IPS DF 4.7 (cell line): ENCODE measurements at regions not wholly inside any gene's neighbourhood (a gene's known extent, or its start where the extent isn't known, plus 50 kb on each side); places are given as distances from the start of the nearest gene placed in this dataset.
"Not testable (repeated sequence)": the region's sequence is repeated elsewhere in the genome, so short reads cannot be mapped to it uniquely, and the experiment has no call there.

ENCODE experiments used
- DNase-seq: peaks from one replicate; pipeline ENCODE4 v3.0.0-alpha.2; 2013; ENCODE audit warnings: low spot score; ENCODE audit errors: extremely low read depth

- DNase-seq, result no peak
Measured at GRCh38 chr12:91636721-91637120, 454.1 kb upstream of the DCN start.

- DNase-seq, result not testable (repeated sequence)
Measured at GRCh38 chr12:91634386-91634713, 451.7 kb upstream of the DCN start.

DNA sequence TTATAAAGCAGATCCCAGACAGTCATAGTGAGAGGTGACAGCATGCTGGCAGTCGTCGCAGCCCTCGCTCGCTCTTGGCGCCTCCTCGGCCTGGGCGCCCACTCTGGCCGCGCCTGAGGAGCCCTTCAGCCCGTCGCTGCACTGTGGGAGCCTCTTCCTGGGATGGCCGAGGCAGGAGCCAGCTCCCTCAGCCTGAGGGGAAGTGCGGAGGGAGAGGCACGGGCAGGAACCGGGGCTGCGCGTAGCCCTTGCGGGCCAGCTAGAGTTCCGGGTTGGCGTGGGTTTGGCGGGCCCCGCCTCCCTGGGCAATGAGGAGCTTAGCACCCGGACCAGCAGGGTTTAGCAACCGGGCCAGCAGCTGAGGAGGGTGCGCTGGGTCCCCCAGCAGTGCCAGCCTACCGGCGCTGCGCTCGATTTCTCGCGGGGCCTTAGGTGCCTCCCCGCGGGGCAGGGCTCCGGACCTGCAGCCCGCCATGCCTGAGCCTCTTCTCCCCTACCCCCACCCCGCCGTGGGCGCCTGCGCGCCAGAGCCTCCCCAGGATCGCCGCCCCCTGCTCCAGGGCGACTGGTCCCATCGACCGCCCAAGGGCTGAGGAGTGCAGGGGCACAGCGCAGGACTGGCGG, 451.2 kb upstream of the DCN start:
- no peak for DNase-seq

DNA sequence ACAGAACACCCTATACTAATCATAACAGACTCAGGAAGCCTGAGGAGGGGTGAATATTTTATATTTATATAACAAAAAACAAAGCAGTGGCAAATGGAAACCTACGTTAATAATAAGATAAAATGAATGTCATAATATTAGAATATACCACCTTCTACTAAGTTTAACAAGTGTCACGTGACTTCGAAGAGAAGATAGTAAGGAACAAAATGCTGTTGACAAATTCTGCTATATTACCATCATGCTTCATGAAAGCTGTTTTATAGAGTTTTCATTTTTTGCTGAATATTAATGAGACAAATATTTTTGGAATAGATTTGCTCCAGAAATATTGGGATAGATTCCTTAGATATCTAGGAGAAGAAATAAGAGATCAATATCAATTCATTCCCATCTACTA, 450.6 kb upstream of the DCN start:
- no peak for DNase-seq

DNA sequence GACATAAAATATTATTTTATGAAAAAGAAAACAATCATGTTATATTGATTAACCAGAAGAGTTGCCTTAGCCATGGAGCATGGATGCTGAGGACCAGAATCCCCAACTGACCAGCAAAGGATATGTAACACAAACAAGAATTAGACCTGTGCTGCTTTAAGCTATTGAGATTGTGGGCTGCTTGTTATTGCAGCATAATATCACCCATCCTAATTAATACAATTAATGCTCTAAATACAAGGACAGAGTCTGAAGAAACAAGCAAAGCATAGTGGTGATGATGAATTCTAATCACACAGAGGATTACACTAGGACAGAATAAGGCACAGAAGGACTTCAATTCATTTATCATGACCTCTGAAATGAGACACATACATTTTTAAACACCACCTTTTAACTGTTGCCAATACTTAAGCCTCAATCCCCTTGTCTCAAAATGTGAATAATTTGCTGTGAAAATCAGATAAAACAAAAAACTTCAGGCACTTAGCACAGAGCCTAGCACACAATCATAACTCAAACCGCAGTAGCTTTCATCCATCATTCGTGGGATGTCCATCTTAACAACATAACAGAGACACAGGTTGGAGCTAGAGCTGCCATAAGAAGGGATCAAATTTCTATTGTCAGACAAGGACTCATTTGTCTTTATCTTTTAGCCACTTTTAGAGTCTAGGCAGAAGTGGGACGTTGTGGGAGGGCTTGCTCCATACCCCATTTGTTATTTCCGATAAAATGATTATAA, 449.6 kb upstream of the DCN start:
- no peak for DNase-seq

DNA sequence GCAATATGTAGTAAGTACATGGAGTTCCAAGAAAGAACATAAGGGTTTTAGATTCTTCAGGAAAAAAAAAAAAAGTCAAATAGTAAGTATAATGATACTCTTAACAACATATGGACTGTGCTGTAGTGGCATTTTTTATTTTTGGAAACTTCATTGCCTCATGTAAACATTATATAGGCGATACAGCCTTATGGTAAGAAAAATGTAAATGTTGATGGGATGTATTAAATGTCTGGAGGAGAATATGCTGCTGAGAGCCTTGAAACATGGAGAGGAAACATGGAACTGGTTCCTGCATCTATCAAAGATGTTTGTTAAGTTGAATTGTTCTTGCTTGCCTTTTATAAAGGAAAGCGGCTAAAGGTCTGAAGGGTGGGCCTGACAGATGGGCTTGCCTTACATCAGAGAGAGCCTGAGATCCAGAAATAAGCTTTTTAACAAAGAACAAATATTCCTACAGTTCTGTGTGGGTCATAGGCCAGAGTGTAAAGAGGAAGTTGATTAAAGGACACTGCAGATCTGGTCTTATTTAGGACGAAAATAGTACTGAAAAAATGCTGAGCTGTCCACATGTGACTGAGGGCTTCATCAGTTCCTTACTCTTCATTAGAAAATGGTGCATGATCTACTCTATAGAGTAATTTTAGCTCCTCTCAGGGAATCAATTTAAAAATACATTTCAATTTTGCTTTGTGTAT, 448.1 kb upstream of the DCN start:
- DNase-seq, result no peak

GRCh38 chr12:91630083-91630482, 447.5 kb upstream of the DCN start:
- no peak for DNase-seq

DNA sequence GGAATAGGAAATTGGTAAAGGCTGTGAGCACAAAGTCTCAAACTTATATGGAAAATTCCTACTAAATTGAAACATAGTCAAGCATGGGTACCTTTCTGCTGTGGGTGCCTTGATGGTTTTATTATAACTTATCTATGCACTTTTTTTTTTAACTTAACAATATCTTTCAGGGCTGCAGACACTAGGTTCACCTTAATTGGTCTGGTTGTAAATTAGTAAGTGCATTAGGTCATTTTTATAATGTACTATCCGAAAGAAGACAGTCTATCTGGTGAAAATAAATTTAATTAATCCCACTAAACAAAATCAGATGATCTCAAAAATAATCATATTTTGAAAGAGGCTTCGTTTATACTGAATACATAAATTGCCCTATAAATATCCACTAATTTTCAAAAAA, 446.8 kb upstream of the DCN start:
- no peak for DNase-seq

- DNase-seq, result no peak
Measured at GRCh38 chr12:91628656-91629055, 446.0 kb upstream of the DCN start.

- DNase-seq, result no peak
Measured at GRCh38 chr12:91627225-91627624, 444.6 kb upstream of the DCN start.

- DNase-seq, result no peak
Measured at GRCh38 chr12:91622981-91623380, 440.4 kb upstream of the DCN start.

GRCh38 chr12:91622037-91622436, 439.4 kb upstream of the DCN start:
- no peak for DNase-seq

DNA sequence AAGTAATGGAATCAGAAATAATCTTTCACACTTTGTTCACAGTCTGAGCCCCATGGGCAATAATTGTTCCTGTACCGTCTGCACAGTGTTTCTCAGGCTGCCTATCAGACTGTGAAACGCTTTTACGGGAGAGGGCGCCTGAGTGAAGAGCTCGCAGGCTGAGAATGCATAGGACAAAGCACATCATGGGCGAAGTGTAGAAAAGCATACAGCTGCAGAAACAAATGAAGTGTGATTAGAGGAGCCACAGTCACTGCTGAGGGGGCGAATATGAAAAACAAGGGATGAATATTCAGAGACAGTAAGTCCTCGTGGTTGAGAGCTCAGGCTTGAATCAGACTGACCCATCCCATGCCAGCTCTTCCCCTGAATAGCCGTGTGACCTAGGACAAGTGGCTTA, 438.4 kb upstream of the DCN start:
- DNase-seq, result no peak

DNA sequence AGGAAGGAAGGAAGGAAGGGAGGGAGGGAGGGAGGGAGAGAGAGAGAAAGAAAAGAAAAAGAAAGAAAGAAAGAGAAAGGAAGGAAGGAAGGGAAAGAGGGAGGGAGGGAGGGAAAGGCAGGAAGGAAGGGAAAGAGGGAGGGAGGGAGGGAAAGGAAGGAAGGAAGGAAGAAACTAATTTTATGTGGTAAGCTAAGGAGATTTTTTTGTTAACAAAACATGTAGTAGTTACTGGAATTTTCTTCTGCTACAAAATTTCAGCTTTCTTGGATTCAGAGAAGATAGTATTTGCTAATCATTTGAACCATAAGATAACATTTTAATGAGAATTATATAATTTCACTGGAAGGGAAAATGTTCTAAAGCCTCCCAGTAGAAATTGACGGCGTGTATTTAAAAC, 437.8 kb upstream of the DCN start:
- DNase-seq, result no peak

GRCh38 chr12:91618281-91618680, 435.7 kb upstream of the DCN start:
- no peak for DNase-seq

DNA sequence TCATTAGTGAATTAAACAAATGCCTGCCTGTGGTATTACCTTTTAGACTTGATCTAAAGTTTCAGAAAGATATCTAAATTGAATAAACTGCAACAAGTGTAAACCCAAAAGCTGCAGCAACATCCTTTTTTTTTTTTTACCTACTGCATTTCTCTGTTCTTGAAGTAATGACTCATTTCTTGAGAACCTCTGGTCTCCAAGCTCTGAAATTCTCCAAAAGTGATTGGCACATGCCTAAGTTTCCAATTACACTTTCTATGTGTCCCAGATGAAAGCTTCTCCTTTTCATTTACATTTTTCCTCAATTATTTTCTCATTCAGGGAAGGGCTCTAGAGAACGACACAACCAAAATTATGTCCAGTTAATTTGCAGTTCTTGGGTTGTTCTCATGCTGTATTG, 435.2 kb upstream of the DCN start:
- no peak for DNase-seq

DNA sequence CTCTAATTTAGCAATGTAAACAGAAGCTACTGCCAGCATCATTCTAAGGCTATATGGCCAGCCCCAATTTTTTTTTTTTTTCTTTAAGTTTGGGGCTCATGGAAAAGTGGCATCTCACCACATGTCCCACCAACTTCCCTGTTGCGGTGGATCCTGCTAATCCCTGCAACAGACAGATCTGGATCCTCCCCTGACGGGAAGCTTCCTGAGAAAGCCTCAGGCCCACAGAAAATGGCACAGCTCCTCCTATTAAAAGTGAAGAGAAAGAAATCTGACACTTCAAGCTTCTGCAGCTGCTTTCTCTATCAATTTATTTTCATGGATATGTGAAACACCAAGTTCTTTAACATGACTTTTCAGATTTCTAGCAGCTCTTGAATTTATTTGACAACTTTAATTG, 433.8 kb upstream of the DCN start:
- no peak for DNase-seq

GRCh38 chr12:91613223-91613779, 430.7 kb upstream of the DCN start:
- no peak for DNase-seq

GRCh38 chr12:91610561-91610960, 427.9 kb upstream of the DCN start:
- DNase-seq, result no peak

- no peak for DNase-seq
Measured at GRCh38 chr12:91609283-91609682, 426.7 kb upstream of the DCN start.

DNA sequence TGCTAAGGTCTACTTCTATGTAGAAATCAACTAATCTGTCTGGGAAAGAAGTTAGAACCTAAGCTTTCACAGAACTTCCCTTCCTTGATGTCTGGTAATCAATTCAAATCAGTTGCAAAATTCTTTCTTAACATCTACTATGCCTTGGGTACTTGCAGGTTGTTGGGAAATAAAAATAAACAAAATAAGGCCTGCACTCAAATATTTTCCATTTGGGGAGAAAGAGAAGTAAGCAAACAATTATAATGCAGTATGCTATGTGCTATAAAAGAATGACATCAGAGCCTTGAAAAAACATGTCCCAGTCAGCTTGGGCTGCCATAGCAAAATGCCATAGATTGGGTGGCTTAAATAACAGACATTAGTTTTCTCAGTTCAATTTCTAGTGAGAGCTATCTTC, 425.9 kb upstream of the DCN start:
- no peak for DNase-seq

DNA sequence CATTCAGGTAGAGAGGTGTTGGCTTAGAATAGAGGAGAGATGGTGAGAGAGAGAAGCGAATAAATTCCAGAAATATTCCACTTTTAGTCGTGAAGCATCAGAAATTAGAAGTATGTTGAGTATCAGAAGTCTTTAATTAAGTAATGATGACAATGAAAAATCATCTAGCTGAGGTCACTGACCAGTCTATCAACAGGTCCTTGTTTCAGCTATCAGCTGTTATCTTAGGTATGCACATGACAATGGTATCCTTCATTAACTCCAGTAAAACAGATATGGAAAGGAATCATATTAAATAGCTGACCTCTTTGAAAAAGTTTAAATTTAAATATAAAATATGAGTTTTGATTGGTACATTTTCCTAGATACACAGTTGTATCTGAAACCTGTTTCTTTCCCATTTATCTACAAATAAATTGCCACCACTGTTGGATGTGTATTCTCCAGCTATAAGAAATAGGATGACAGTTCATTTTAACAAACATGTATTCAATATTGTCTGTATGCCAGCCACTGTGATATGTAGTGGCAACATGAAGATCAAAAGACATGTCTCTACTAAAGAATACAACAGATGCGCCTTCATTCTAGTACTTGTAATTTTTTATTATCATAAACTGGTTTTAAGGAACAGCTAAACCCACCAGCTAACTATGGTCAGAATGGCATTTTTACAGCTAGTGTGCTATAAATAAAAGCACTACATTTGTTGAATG, 424.2 kb upstream of the DCN start:
- DNase-seq, result no peak
